NCI-H1694 treated with DMSO at 0.1 percent for 48 hours (cell line): ENCODE measurements at regions not wholly inside any gene's neighbourhood (a gene's known extent, or its start where the extent isn't known, plus 50 kb on each side); places are given as distances from the start of the nearest gene placed in this dataset.
"Not testable (repeated sequence)": the region's sequence is repeated elsewhere in the genome, so short reads cannot be mapped to it uniquely, and the experiment has no call there.

ENCODE experiments used
- DNase-seq: peaks from one replicate; lab custom pipeline; 2025; lab: John Stamatoyannopoulos, UW

- no peak for DNase-seq
These were observed 430.9 kb downstream of the ETS1 start for GRCh38 chr11:128156486-128156885.

- no peak for DNase-seq
These were observed 431.8 kb downstream of the ETS1 start for GRCh38 chr11:128155590-128155989.

GRCh38 chr11:128153697-128154048, 433.7 kb downstream of the ETS1 start:
- no peak for DNase-seq

- no peak for DNase-seq
These were observed 434.3 kb downstream of the ETS1 start for GRCh38 chr11:128152796-128153696.

GRCh38 chr11:128151780-128152179, 435.6 kb downstream of the ETS1 start:
- DNase-seq = no peak

- DNase-seq = no peak
These were observed 436.0 kb downstream of the ETS1 start for GRCh38 chr11:128151338-128151737.

GRCh38 chr11:128148208-128148607, 439.1 kb downstream of the ETS1 start:
- no peak for DNase-seq

- no peak for DNase-seq
These were observed 440.3 kb downstream of the ETS1 start for GRCh38 chr11:128146926-128147605.

GRCh38 chr11:128140293-128140692, 447.1 kb downstream of the ETS1 start:
- DNase-seq = not testable (repeated sequence)

GRCh38 chr11:128135451-128135850, 451.9 kb downstream of the ETS1 start:
- DNase-seq = no peak

- no peak for DNase-seq
These were observed 453.9 kb downstream of the ETS1 start for GRCh38 chr11:128133501-128133900.

GRCh38 chr11:128130052-128130451, 457.3 kb downstream of the ETS1 start:
- DNase-seq = no peak

- DNase-seq = no peak
These were observed 461.6 kb downstream of the ETS1 start for GRCh38 chr11:128125723-128126122.

- DNase-seq = no peak
These were observed 470.5 kb downstream of the ETS1 start for GRCh38 chr11:128116885-128117284.

- DNase-seq = no peak
These were observed 470.9 kb downstream of the ETS1 start for GRCh38 chr11:128116447-128116846.

GRCh38 chr11:128105950-128106349, 481.4 kb downstream of the ETS1 start:
- DNase-seq = no peak

GRCh38 chr11:128105511-128105910, 481.8 kb downstream of the ETS1 start:
- DNase-seq = no peak

- no peak for DNase-seq
These were observed 484.0 kb downstream of the ETS1 start for GRCh38 chr11:128103278-128103873.

GRCh38 chr11:128098781-128099180, 488.6 kb downstream of the ETS1 start:
- no peak for DNase-seq

GRCh38 chr11:128095466-128095981, 491.8 kb downstream of the ETS1 start:
- no peak for DNase-seq

- DNase-seq = no peak
These were observed 493.7 kb downstream of the ETS1 start for GRCh38 chr11:128093689-128094088.

GRCh38 chr11:128089962-128090361, 497.4 kb downstream of the ETS1 start:
- DNase-seq = no peak

- DNase-seq = no peak
These were observed 500.6 kb downstream of the ETS1 start for GRCh38 chr11:128086794-128087193.
